RCC 7860 (cell line): ENCODE measurements at regions not wholly inside any gene's neighbourhood (a gene's known extent, or its start where the extent isn't known, plus 50 kb on each side); places are given as distances from the start of the nearest gene placed in this dataset.
"Not testable (repeated sequence)": the region's sequence is repeated elsewhere in the genome, so short reads cannot be mapped to it uniquely, and the experiment has no call there.

ENCODE experiments used
- DNase-seq: peaks from one replicate; pipeline ENCODE4 v3.0.0-alpha.2; 2015; ENCODE audit warnings: low spot score
- FAIRE-seq: peaks from 2 replicates; lab custom pipeline; 2012; peaks lifted over from hg19 to GRCh38; lab: Jason Lieb, UNC

DNA sequence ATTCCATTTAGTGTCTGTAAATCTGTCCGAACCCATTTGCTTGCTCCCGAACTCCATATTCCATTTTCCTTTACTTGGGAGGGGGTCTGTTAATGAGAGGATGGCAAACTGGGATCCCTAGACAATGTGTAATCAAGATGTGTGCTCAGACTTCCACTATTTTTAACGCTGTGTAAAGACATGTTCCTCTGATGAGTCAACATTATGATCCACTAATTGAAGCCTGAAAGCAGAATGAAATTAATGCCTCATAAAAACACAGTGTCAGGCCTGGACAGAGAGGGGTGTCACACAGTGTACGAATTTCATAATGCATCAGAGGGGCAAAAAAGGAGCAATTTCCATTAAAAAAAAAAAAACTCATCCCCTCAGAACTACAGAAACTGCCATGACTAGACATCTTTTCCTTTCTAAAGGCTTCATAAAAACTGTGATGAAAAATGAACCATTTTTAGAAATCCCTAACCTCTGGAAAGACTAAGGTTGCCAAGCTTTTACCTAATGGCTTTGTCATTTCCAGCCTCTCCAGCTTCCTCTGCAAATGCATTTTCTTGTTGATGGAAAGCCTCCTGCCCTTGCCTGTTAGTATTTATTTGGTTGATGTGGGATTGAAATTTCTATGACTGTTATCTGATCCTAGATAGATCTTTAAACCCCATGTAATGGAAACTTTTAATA is 209.2 kb upstream of the DCC start:
- FAIRE-seq (no peak), DNase-seq (no peak)

DNA sequence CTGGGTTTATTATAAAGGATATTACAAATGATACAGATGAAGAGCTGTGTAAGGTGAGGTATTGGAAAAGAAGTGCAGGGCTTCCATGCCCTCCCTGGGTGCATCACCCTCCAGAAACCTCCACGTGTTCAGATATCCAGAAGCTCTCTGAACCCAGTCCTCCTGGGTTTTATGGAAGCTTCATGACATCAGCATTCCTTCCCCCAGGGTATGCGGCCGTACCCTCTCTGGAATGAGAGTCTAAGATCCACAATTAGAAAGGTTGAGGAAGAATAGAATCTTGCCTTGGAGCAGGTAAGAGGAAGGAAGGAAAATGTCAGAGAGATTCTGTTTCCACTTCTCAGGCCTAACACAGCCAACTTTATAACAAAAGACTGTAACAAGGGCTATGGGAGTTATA is 208.2 kb upstream of the DCC start:
- DNase-seq (no peak), FAIRE-seq (no peak)

DNA sequence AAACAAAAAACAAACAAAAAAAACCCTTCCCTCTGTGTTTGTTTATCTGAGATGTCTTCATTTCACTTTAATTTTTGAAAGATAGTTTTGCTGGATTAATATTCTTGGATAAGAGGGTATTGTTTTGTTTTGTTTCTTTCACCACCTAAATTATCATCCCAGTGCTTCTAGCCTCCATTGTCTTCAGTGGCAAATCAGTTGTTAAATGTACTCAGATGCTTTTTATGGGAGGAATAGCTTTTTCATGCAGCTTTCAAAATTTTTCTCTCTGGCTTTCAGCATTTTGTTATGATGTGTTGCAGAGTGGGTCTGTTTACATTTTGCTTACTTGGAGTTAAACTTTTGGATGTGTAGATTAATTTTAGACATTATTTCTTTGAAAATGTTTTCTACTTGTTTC is 203.5 kb upstream of the DCC start:
- DNase-seq (no peak), FAIRE-seq (no peak)

DNA sequence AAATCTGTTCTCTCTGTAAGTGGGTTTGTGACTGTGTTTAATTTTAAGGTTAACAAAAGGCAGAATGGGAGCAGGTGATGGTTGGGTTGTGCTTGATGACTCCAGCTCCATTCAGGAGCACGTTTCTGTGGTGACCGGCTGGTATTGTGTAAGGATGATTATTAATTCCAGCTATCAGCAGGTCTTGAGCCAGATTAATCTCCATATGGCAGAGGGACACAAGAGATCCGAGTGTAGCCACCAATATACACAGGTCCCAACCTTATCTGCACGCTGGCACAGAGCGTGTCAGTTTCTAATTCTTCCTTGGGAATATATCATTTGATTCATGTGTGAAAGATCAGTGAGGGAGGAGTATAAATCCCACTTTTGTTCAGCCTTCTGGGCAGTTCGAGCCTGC is 199.0 kb upstream of the DCC start:
- DNase-seq (no peak), FAIRE-seq (no peak)

DNA sequence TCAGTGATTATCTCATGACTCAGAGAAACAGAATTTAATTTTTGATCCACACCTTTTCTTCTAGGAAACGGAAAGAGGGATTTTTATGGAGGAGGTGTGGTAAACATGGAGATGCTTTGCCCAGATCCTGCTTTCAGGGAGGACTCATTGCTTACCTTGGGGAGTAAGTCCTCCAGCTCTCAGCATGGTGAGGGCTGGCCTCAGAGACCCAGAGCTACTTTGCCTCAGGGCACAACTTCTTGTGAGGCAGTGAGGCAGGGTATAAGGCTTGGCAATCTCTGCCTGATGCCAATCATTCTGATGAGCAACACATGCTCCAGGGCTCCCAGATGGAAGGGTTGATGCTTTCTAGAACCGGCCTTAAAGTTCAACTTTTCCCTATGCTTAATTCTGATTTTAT is 189.9 kb upstream of the DCC start:
- no peak for FAIRE-seq

DNA sequence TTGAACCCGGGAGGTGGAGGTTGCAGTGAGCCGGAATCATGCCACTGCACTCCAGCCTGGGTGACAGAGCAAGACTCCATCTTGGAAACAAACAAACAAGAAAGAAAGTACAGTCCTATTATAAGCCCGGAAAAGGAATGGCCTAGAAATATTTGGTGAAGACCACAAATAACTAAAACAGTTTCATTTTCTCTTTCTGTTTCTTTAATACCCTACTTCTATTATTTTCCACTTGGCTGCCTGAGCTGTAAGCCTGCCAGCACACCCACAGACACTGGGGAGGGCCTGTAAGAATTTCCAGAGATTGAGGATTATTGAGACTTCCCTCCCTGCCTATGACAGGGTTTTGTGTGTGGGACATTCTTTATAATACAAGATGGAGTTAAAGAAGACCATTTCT is 188.0 kb upstream of the DCC start:
- DNase-seq (no peak), FAIRE-seq (no peak)

More for the DNA sequence above, 189.9 kb upstream of the DCC start:
- DNase-seq = no peak

DNA sequence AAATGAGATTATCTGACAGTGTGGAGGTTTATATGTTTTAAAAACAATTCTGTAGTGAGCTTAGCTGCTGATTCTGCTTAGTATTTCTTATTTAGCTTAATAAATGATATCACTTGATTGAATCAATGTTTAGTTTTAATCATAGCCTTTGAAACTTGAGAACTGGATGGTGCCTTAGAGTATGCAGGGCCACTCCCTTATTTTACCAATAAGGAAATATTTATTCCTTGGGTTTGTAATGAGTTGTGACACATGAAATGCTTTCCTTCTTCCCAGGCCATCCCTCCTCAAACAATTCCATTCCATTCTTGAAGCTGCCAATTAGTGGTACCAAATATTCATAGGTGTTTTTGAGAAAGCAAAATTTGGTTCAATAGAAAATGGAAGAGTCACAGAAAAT is 183.8 kb upstream of the DCC start:
- FAIRE-seq = no peak
- no peak for DNase-seq

DNA sequence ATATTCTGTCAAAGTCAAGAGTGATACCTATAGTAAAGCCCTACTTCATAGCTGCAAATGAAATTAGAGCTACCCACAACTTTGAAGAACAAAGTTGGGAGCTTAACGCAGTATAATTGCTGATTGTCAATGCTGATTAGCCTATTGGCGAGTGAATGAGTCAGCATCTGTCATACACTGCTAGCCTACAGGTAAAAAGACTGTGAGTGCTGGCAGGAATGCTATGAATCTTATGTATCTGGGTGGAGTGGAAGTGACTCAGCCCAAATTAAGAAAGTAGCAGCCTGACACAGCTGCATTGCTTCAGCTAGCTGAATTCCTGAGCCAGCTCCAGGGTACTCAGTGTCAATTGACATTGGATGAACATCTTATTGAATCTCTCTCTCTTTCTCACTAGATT is 179.4 kb upstream of the DCC start:
- no peak for DNase-seq
- no peak for FAIRE-seq

DNA sequence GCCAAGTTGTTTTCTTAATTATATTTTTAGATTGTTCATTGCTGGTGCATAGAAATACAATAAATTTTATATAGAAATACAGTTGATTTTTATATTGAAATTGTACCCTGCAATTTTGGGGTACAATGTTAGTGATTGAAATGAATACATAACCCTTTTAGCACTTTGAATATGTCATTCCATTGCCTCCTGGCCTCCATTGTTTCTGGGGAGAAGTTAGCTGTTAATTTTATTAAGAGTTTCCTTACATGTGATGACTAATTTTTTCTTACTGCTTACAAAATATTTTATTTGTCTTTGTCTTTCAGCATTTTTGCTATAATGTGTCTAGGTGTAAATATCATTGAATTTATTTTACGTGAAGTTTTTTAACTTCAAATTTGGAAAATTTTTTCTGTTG is 176.5 kb upstream of the DCC start:
- no peak for FAIRE-seq
- no peak for DNase-seq

DNA sequence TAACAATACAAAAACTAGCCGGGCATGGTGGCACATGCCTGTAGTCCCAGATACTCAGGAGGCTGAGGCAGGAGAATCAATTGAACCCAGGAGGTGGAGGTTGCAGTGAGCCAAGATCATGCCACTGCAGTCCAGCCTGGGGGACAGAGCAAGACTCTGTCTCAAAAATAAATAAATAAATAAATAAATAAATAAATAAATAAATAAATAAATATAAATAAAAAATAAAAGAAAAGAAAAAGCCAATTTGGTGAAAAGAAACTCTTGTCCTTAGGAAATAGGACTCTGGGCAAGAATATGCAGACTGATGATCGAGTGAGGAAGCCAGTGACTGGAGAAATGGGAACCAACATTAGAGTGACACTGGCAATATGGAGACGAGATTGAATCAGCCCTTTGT is 171.9 kb upstream of the DCC start:
- FAIRE-seq, DNase-seq: not testable (repeated sequence)

DNA sequence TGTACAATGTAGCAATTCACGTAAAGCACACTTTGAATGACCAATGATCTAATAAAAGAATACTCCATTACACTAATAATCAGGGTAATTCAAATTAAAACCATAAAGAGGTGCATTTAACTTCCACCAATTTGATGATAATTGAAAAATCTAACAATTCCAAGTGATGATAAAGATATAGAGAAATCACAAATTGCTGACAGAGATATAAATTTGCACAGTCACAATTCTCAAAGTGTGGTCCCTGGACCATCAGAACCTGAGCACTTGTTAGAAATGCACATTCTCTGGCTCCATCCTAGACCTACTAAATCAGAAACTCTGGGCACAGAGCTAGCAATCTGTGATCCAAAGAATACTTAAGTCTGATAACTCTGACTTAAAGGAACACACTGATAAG is 165.8 kb upstream of the DCC start:
- no peak for DNase-seq
- no peak for FAIRE-seq

DNA sequence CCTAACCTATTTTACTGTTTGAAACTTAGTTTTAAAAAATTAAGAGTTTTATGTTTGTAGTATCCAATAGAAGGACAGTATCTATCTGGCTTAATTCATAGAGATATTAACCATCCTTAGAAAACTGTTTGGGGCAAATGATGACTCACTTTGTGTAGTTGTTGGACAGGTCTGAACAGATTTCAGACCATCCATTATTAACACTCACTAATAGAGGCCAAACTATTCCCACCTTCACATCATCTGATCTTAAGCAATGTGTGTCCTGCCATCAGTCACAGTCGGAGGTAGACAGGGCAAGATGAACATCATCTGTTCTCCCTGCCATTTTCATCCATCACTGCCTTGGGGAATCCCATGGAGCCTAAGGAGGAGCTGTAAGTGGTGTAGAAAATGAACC is 164.6 kb upstream of the DCC start:
- no peak for DNase-seq
- no peak for FAIRE-seq

DNA sequence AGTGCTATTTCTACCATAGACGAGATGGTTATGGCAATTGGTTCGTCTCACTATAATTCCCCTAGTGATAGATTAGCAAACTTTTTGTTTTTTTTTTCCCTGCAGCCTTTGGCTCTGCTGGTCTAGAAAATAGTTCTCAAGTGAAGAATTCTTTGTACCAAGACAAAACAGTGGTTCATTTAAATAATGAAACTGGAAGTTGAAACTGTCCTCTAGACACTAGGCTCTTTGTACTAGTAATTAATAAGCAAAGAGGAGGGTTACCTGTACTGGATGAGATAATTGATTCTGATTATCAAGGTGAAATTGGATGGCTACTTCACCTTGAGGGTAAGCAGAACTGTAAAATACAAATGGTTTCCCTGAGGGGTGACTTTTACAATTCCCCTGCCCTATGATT is 156.9 kb upstream of the DCC start:
- FAIRE-seq (no peak), DNase-seq (no peak)

DNA sequence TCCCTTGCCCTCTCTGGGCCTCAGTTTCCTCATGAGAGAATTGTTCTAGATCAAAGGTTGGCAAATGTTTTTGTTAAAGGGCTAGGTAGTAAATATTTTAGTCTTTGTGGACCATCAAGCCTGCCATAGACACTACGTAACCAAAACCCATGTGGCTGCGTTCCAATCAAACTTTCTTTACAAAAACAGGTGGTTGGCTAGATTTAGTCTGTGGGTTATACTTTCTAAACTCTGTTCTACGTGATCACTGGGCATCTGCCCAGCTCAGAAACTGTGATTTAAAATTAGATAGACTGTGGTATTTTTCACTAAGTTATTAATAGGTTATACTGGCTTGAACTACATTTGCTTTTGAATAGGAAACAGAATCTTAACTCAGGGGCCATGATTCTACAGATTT is 149.8 kb upstream of the DCC start:
- FAIRE-seq (no peak), DNase-seq (no peak)

DNA sequence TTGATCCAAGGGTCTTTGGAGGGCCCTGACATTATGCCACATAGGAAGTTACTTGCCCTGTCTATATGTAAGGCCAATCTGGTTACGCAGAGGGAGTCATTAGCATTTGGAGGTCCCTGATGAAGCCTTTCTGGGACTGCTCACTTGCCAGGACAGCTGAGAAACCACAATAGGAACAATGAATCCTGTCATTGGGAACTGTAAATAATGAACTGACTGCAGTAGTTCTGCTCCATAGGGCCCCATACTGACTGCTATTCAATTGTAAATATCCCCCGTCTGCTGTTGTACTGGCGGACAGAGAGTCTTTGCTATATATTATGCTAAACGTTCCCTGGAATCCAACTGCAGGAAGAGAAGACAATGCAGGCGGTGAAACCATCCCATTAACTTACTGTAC is 149.4 kb upstream of the DCC start:
- DNase-seq (no peak), FAIRE-seq (no peak)

DNA sequence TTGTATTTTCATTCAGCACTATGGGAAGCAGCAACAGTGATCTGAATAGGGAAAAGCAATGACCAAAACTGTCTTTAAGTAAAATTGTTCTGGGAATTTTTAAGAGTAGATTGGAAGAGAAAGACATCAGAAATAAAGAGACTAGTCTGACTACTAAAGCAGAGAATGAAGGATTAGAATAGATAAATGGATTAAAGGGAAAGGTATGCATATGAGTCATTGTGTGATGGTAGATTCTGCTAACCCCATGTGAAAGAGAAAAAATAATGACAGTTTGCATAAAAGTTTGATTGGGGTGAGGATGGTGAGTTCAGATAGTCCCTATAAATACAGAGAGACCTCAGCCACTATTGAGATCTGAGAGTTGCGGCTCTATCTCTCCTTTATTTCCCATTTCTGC is 139.6 kb upstream of the DCC start:
- DNase-seq (no peak), FAIRE-seq (no peak)

DNA sequence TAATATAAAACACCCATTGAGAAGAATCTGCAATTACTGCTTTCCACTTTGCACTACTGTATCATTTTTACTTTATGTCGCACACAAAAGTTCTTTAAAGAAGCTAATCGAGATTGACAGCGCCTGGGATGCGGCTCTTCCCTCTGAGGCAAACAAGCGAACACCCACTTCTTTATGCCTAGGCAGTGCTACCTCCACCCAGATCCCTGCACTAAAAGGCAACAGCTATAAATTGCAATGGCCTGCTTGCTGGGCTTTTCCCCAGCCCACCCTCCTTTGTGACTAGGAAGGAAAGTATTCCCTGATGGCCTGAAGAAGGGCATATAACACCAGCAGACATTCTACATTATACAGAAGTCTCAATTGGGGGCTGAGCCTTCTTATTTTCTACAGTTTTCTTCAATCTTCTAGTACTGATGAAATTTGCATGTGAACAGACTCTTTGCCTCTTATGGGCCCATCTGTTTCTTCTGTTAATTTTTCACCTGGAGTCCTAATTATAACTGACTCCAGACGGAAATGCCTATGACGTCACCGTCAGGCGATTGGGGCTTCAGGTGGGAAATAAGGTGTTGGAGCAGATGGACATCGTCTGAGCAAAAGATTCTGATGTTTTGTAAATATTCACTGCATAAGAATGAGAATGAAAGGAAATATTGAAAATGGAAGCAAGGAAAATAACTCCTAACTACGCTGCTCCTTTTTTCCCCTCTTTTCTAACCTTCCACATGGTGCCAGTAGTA is 138.9 kb upstream of the DCC start:
- FAIRE-seq (no peak), DNase-seq (no peak)

DNA sequence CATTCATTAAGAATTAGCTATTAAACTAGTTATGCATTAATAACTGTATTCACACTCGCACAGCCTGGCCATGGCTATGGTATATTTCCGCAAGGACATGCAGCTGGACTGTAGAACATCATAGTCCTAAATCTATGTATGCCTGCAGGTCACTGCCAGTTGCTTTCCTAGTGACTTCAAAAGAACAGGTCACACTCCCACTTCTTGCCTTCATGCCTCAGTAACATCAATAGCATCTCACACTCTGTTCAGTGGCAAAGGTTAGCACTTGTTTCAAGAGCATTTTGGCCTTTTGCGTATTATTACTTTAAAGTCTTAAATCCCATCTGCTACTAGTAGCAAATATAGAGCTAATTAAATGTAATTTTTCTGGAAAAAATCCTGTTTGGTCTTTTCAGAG is 131.4 kb upstream of the DCC start:
- FAIRE-seq (no peak), DNase-seq (no peak)

DNA sequence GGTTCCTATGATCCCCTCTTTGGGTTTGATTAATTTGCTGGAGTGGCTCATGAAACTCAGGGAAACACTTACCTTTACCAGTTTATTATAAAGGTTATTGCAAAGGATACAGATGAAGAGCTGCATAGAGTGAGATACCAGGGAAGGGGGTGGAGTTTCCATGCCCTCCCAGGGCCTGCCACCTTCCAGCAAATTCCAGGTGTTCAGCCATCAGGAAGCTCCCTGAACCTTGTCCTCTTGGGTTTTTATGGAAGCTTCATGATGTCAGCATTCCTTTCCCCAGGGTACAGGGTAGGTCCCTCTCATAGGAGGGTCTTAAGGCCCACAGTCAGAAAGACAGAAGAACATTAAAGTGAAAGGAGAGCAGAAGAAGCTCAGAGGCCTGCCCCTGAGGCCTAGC is 123.9 kb upstream of the DCC start:
- DNase-seq = no peak
- no peak for FAIRE-seq

DNA sequence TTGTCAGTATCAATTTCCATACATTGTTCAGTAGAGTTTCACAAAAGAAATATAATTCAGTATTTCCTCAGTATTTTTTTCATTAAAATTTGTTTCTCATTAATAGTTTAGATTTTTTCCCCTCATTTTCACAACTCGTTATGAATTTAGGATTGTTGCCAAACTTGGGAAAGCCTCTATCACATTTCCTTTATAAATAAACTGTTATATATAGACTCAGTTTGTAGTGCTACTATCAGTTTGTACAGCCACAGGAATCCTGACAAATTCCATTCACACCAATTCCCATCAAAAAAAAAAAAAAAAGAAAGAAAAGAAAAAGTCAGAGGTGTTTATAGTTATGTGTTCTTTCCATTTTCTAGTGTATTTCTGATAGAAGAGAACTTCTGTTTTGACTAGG is 123.3 kb upstream of the DCC start:
- DNase-seq (no peak), FAIRE-seq (no peak)

DNA sequence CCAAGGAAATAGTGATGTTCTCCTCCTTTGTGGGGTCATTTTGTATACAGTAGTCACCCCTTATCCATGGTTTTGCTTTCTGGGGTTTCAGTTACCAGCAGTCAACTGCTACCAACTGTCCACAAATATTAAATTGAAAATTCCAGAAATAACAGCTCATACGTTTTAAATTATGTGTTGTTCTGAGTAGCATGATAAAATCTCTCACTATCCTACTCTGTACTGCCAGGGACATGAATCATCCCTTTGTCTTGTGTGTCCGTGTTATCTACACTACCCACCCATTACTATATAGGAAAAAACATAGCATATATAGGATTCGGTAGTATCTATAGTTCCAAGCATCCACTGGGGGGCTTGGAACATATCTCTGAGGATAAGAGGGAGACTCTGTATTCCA is 120.9 kb upstream of the DCC start:
- FAIRE-seq = no peak
- DNase-seq = no peak

DNA sequence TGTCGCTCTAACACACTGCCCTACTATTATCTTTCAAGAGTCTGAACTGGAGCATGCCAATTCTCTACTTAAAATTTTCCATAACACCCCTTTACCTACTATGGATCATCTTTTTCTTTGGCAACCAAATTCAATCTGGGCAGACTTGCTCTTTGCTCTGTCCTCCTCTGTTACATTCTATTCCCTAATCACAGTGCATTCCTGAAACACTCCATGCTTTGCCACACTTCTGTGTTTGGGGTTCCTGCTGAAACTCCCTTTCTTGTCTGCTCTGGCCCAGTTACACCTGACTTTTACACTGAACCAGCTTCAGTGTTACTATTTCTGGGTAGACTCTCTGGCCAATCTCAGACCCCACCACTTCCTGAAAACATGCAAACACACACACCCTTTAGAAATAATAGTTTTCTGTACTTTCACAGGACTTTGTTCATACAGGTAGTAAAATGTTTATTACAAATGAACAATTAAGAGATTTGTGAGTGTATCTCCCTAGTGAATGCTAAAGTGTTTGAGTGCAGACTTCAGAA is 119.9 kb upstream of the DCC start:
- DNase-seq (no peak), FAIRE-seq (no peak)

DNA sequence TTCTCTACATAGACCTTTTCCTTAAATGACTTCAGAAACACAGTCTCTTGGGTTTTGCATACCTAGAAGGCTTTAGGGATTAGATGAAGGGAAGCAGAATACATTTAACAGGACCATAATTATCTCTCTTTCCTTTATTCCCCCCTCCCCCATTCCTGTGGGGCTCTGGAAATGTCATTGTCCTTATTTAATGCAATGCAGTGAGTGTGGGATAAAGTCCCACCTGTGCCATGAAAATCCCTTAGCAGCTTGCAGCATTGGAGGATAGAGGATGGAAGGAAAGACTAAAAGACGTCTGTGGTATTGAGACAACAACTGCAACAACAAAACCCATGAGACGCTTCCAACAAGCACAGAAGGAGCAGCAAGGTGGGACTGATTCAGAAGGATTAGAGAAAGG is 117.8 kb upstream of the DCC start:
- DNase-seq = no peak

More for the DNA sequence above, 117.8 kb upstream of the DCC start:
- no peak for FAIRE-seq
